Prostate gland (tissue), 2 donors: ENCODE measurements at regions not wholly inside any gene's neighbourhood (a gene's known extent, or its start where the extent isn't known, plus 50 kb on each side); places are given as distances from the start of the nearest gene placed in this dataset.

Experiments used
- POLR2A ChIP-seq: fragments of 450-650 bp; IDR thresholded peaks from one replicate; pipeline ENCODE4 v1.6.1; 2016; ENCODE audit warnings: antibody characterized with exemption, mild to moderate bottlenecking
- TF ChIP-seq, protein P1 (sequence below), 4 experiments: fragments of 200-600 bp in 2 of 4; fragments of 450-650 bp in 2 of 4; sonication (generic) in 2 of 4; IDR thresholded peaks; 1 replicate in 3 of 4; 2 replicates in 1 of 4; pipeline ENCODE4 v1.5.1; 2016 to 2019; ENCODE audit warnings: antibody characterized with exemption in 4 of 4, mild to moderate bottlenecking in 2 of 4, moderate library complexity in 2 of 4

DNA sequence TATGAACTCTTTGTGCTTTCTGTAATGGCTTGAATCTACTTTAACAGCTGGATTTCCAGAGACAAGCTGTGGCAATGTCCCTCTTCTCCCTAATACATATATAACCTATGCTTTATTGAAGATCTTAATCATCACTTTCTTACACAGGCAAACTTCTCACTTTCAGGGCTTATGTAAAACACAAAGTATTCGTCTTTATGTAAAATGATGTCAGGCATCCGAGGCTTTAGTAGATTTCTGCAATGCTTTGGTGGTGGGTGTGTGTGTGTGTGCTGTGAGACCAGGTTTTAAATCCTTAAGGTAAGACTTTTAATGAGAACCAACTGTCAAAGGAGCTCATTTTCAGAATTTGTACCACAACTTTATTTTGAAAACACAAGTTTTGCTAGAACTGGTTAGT is 70.0 kb upstream of the HMGA2 start:
- TF ChIP-seq, protein P1, sequence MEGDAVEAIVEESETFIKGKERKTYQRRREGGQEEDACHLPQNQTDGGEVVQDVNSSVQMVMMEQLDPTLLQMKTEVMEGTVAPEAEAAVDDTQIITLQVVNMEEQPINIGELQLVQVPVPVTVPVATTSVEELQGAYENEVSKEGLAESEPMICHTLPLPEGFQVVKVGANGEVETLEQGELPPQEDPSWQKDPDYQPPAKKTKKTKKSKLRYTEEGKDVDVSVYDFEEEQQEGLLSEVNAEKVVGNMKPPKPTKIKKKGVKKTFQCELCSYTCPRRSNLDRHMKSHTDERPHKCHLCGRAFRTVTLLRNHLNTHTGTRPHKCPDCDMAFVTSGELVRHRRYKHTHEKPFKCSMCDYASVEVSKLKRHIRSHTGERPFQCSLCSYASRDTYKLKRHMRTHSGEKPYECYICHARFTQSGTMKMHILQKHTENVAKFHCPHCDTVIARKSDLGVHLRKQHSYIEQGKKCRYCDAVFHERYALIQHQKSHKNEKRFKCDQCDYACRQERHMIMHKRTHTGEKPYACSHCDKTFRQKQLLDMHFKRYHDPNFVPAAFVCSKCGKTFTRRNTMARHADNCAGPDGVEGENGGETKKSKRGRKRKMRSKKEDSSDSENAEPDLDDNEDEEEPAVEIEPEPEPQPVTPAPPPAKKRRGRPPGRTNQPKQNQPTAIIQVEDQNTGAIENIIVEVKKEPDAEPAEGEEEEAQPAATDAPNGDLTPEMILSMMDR (IDR thresholded peaks at IDR 0.05): no peak
- no peak for TF ChIP-seq POLR2A
